ENCODE measurements at regions not wholly inside any gene's neighbourhood (a gene's known extent, or its start where the extent isn't known, plus 50 kb on each side); places are given as distances from the start of the nearest gene placed in this dataset.

- Mint-ChIP-seq H3K9me3 (no peaks in the 10 kb centered on the region), H3K27me3 (peaks cover 14 to 23% of the 10 kb centered on the region in 2 donors), H3K4me1 (ENCODE audit: low read depth in 2 of 2) (no peaks in the 10 kb centered on the region), H3K4me3 (no peak overlapping the region), H3K27ac (no peak overlapping the region), H3K36me3 (no peaks in the 10 kb centered on the region)
- no peak for ATAC-seq
- no peak for DNase-seq (ENCODE audit: low spot score)
Observed at GRCh38 chr2:134087371-134087921, 166.4 kb upstream of the MGAT5 start.

GRCh38 chr2:134089454-134089853 is 164.4 kb upstream of the MGAT5 start:
- Mint-ChIP-seq H3K4me1 (ENCODE audit: low read depth in 2 of 2) (no peaks in the 10 kb centered on the region), H3K36me3 (no peaks in the 10 kb centered on the region), H3K4me3 (no peak overlapping the region), H3K27me3 (peaks cover 12 to 25% of the 10 kb centered on the region in 2 donors), H3K27ac (no peak overlapping the region), H3K9me3 (no peaks in the 10 kb centered on the region)
- ATAC-seq: no peak
- no peak for DNase-seq (ENCODE audit: low spot score)

GRCh38 chr2:134097740-134098139 is 156.1 kb upstream of the MGAT5 start:
- H3K4me3 Mint-ChIP-seq: no peak overlapping the region
- no peak for DNase-seq (ENCODE audit: low spot score)
- H3K36me3 Mint-ChIP-seq: no peaks in the 10 kb centered on the region
- peaks cover 0 to 2% of the 10 kb centered on the region in 2 donors for H3K4me1 Mint-ChIP-seq (ENCODE audit: low read depth in 2 of 2)
- ATAC-seq: no peak
- H3K27me3 Mint-ChIP-seq: peaks cover 19 to 28% of the 10 kb centered on the region in 2 donors
- H3K27ac Mint-ChIP-seq: no peak overlapping the region
- H3K9me3 Mint-ChIP-seq: no peaks in the 10 kb centered on the region

- DNase-seq (ENCODE audit: low spot score) (no peak), ATAC-seq (no peak)
- no peak overlapping the region for H3K4me3 Mint-ChIP-seq
- peaks cover 19 to 30% of the 10 kb centered on the region in 2 donors for H3K27me3 Mint-ChIP-seq
- H3K36me3 Mint-ChIP-seq: no peaks in the 10 kb centered on the region
- H3K4me1 Mint-ChIP-seq (ENCODE audit: low read depth in 2 of 2): peaks cover 0 to 2% of the 10 kb centered on the region in 2 donors
- H3K9me3 Mint-ChIP-seq: no peaks in the 10 kb centered on the region
- no peak overlapping the region for H3K27ac Mint-ChIP-seq
Observed at GRCh38 chr2:134098321-134098720, 155.6 kb upstream of the MGAT5 start.

GRCh38 chr2:134099273-134099672 is 154.6 kb upstream of the MGAT5 start:
- Mint-ChIP-seq H3K27ac (no peak overlapping the region), H3K9me3 (no peaks in the 10 kb centered on the region), H3K36me3 (no peaks in the 10 kb centered on the region)

DNA sequence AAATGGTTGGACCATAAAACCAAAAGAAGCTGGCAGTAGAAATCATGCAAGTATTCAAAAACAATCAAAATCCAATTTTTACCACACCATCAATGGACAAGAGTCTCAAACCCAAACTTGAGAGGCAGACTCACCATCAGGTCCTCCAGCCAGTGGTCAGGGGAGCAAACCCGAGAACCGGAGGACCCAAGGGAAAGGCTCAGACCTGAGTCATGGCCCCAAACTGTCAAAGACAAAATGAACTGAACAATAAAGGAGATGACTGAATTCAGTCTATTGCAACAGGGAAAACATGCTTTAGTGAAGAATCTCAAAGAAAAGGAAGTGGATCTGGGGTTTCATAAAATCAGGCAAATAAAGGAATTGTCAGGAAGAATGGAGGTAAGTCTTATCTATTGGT is 150.7 kb upstream of the MGAT5 start:
- peaks cover 0 to 24% of the 10 kb centered on the region in 2 donors for H3K27me3 Mint-ChIP-seq
- ATAC-seq (no peak), DNase-seq (ENCODE audit: low spot score) (no peak)
- peaks cover 8% of the 10 kb centered on the region in 2 donors for H3K4me1 Mint-ChIP-seq (ENCODE audit: low read depth in 2 of 2)
- H3K4me3 Mint-ChIP-seq: no peak overlapping the region
- H3K27ac Mint-ChIP-seq: no peak overlapping the region
- H3K9me3 Mint-ChIP-seq: no peaks in the 10 kb centered on the region
- no peaks in the 10 kb centered on the region for H3K36me3 Mint-ChIP-seq

More at GRCh38 chr2:134099273-134099672, 154.6 kb upstream of the MGAT5 start:
- ATAC-seq (no peak), DNase-seq (ENCODE audit: low spot score) (no peak)
- no peak overlapping the region for H3K4me3 Mint-ChIP-seq
- H3K4me1 Mint-ChIP-seq (ENCODE audit: low read depth in 2 of 2): peaks cover 0 to 2% of the 10 kb centered on the region in 2 donors
- H3K27me3 Mint-ChIP-seq: peaks cover 17 to 30% of the 10 kb centered on the region in 2 donors

DNA sequence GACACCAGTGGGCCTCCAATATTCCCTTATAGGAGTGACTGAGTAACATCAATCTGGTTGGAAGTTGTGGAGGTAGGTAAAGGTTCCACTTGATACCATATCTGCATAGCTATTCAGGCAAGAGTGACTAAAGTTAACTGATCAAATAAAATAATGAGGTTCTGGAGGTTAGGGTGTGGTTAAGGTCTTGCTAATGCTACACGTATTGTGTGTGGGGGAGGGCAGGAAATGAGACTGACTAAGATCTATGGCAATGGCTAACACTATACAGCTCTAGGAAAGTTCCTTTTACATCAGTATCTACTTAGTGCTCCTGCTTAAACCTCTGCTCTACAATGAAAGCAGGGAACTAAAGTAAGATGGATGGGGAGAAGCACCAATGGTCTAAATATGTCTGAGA is 149.1 kb upstream of the MGAT5 start:
- Mint-ChIP-seq H3K27ac (no peak overlapping the region), H3K27me3 (peaks cover 0 to 20% of the 10 kb centered on the region in 2 donors), H3K4me3 (no peak overlapping the region), H3K4me1 (ENCODE audit: low read depth in 2 of 2) (peaks cover 8% of the 10 kb centered on the region in 2 donors), H3K36me3 (no peaks in the 10 kb centered on the region), H3K9me3 (no peaks in the 10 kb centered on the region)
- no peak for DNase-seq (ENCODE audit: low spot score)
- peak; percentile 73 to 86 for ATAC-seq

DNA sequence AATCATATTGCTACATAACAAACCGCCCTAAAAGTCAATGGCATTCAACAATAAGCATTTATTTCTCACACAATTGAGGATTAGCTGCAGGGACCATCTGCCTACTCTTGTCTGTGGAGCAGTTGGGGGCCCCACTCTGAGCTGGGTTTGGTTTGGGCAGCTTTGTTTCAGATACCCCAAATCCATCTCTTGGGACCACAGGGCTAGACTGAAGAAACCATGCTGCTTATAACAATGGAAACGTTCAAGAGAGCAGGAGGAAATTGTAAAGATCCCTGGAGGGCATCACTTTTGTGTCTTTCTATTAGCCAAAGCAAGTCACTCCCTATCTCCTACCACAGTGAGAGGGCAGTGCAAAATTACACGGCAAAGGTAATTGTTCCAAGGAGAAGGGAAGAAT is 146.5 kb upstream of the MGAT5 start:
- Mint-ChIP-seq H3K4me3 (no peak overlapping the region), H3K4me1 (ENCODE audit: low read depth in 2 of 2) (peaks cover 8% of the 10 kb centered on the region in 2 donors), H3K27me3 (peaks cover 5 to 21% of the 10 kb centered on the region in 2 donors), H3K27ac (no peak overlapping the region), H3K9me3 (no peaks in the 10 kb centered on the region), H3K36me3 (no peaks in the 10 kb centered on the region)
- ATAC-seq (no peak), DNase-seq (ENCODE audit: low spot score) (no peak)

GRCh38 chr2:134108113-134108512 is 145.8 kb upstream of the MGAT5 start:
- Mint-ChIP-seq H3K36me3 (no peaks in the 10 kb centered on the region), H3K27ac (no peak overlapping the region), H3K27me3 (peaks cover 8 to 22% of the 10 kb centered on the region in 2 donors), H3K4me3 (no peak overlapping the region), H3K9me3 (no peaks in the 10 kb centered on the region), H3K4me1 (ENCODE audit: low read depth in 2 of 2) (peaks cover 8% of the 10 kb centered on the region in 2 donors)
- no peak for ATAC-seq
- no peak for DNase-seq (ENCODE audit: low spot score)

DNA sequence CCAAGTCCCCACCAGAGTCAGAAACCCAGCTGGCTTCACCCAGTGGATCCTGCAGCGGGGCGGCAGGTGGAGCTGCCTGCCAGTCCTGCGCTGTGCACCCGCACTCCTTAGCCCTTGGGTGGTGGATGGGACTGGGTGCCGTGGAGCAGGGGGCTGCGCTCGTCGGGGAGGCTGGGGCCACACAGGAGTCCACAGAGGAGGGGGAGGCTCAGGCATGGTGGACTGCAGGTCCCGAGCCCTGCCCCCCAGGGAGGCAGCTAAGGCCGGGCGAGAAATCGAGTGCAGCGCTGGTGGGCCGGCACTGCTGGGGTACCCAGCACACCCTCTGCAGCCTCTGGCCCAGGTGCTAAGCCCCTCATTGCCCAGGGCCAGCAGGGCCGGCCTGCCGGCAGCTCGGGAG is 144.6 kb upstream of the MGAT5 start:
- H3K27ac Mint-ChIP-seq: no peak overlapping the region
- no peaks in the 10 kb centered on the region for H3K9me3 Mint-ChIP-seq
- no peak for DNase-seq (ENCODE audit: low spot score)
- H3K4me1 Mint-ChIP-seq (ENCODE audit: low read depth in 2 of 2): peaks cover 8% of the 10 kb centered on the region in 2 donors
- ATAC-seq: no peak
- H3K4me3 Mint-ChIP-seq: no peak overlapping the region
- H3K27me3 Mint-ChIP-seq: peaks cover 13 to 20% of the 10 kb centered on the region in 2 donors
- no peaks in the 10 kb centered on the region for H3K36me3 Mint-ChIP-seq

DNA sequence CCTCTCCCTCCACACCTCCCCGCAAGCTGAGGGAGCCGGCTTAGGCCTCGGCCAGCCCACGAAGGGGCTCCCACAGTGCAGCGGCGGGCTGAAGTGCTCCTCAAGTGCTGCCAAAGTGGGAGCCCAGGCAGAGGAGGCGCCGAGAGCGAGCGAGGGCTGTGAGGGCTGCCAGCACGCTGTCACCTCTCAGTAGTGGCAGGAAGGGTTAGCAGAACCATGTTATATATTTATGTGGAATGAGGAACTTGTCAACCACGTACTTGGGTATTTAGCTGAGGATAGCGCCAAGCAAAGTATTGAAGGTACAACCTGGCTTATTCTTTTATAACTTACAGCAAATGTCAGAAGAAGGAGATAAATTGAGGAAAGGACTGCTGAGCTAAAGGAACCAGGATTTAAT is 144.1 kb upstream of the MGAT5 start:
- no peak for DNase-seq (ENCODE audit: low spot score)
- peaks cover 13 to 20% of the 10 kb centered on the region in 2 donors for H3K27me3 Mint-ChIP-seq
- no peak for ATAC-seq
- H3K4me1 Mint-ChIP-seq (ENCODE audit: low read depth in 2 of 2): peaks cover 5 to 6% of the 10 kb centered on the region in 2 donors
- no peaks in the 10 kb centered on the region for H3K9me3 Mint-ChIP-seq
- H3K4me3 Mint-ChIP-seq: no peak overlapping the region
- H3K27ac Mint-ChIP-seq: no peak overlapping the region
- H3K36me3 Mint-ChIP-seq: no peaks in the 10 kb centered on the region

- Mint-ChIP-seq H3K27me3 (peaks cover 13 to 20% of the 10 kb centered on the region in 2 donors), H3K36me3 (no peaks in the 10 kb centered on the region), H3K4me3 (no peak overlapping the region), H3K4me1 (ENCODE audit: low read depth in 2 of 2) (no peaks in the 10 kb centered on the region), H3K9me3 (no peaks in the 10 kb centered on the region), H3K27ac (no peak overlapping the region)
- no peak for ATAC-seq
- no peak for DNase-seq (ENCODE audit: low spot score)
Observed at GRCh38 chr2:134110532-134110931, 143.3 kb upstream of the MGAT5 start.

GRCh38 chr2:134117676-134118075 is 136.2 kb upstream of the MGAT5 start:
- no peaks in the 10 kb centered on the region for H3K36me3 Mint-ChIP-seq
- DNase-seq (ENCODE audit: low spot score) (no peak), ATAC-seq (no peak)
- H3K4me1 Mint-ChIP-seq (ENCODE audit: low read depth in 2 of 2): peaks cover 27 to 32% of the 10 kb centered on the region in 2 donors
- H3K27ac Mint-ChIP-seq: peak overlapping the region in 1 of 2 donors; percentile 46
- H3K27me3 Mint-ChIP-seq: peaks cover 9 to 21% of the 10 kb centered on the region in 2 donors
- no peaks in the 10 kb centered on the region for H3K9me3 Mint-ChIP-seq
- no peak overlapping the region for H3K4me3 Mint-ChIP-seq

DNA sequence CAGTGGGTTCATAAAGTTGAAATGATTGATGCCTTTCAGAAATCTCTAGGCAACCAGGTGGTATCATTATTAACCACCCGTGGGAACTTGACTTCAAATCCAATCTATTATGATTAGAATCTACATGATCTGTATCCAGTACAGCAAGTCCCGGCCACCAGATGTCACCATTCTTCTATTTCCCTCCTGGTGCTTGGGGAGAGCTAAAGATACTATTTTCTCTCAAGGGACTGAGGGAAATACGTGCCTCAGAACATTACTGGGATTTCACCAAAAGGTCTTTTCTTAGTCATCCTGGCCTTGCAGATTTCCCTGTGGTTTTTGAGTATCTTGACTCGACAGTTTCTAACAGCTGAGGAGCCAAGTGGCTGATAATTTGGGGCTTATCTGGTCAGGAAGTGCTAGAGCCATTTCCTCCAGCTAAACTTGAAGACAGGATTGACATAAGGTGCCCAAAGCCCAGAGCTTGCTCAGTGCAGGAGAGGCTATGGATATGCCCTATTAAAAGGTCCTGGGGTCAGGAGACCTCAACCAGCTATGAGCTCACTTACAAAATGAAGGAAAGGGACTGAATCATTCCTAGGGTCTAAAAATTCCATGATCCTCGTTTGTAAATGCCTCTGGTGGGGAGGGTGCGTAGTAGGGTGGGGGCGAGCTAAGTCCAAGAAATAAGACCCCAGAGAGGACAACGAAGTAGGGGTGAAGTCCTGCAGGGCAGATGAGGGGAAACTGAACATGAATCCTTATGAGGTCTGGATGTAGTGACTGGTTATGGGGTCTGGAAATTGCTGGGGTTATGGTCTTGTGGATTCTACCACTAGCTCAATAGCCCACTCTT is 135.4 kb upstream of the MGAT5 start:
- no peaks in the 10 kb centered on the region for H3K36me3 Mint-ChIP-seq
- no peaks in the 10 kb centered on the region for H3K9me3 Mint-ChIP-seq
- peak; percentile 73 to 80 for ATAC-seq
- DNase-seq (ENCODE audit: low spot score): peak; percentile 89
- peak overlapping the region; percentile 74 to 90 for H3K27ac Mint-ChIP-seq
- peaks cover 5 to 14% of the 10 kb centered on the region in 2 donors for H3K27me3 Mint-ChIP-seq
- H3K4me3 Mint-ChIP-seq: peak overlapping the region; percentile 85
- peaks cover 34 to 40% of the 10 kb centered on the region in 2 donors for H3K4me1 Mint-ChIP-seq (ENCODE audit: low read depth in 2 of 2)
